ENCODE measurements at regions not wholly inside any gene's neighbourhood (a gene's known extent, or its start where the extent isn't known, plus 50 kb on each side); places are given as distances from the start of the nearest gene placed in this dataset.

DNA sequence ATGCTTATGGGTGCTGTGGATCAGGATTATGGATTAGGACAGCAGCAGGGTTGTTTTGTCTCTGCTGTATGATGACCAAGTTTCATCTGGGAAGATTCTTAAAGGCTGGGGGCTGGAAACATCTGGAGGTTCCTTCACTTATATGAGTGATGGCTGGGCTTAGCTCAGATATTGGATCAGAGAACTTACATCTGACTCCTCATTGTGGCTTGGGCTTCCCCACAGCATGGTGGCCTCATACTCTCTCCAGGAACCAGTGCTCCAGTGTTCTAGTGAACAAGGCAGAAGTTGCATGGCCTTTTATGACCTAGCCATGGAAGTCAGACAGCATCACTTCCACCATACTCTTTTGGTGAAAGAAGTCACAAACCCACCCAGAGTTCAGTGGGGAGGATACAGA lies 336.1 kb upstream of the TBX3 start:
- H3K27me3 ChIP-seq (ENCODE audit: control insufficient read depth in 4 of 4, insufficient read depth in 4 of 4, low read length in 3 of 4): no peaks in the 10 kb centered on the region
- TF ChIP-seq GABPA (IDR thresholded peaks at IDR 0.05 in 1 of 2, conservative IDR thresholded peaks at IDR 0.05 in 1 of 2) (no peak), YY1 (IDR thresholded peaks at IDR 0.05) (no peak), MAX (IDR thresholded peaks at IDR 0.05) (no peak), HNF4A (conservative IDR thresholded peaks at IDR 0.05) (no peak), RAD21 (IDR thresholded peaks at IDR 0.05) (no peak), FOXA2 (IDR thresholded peaks at IDR 0.05) (no peak), TAF1 (conservative IDR thresholded peaks at IDR 0.05) (no peak), NR2F2 (IDR thresholded peaks at IDR 0.05) (no peak), SP1 (IDR thresholded peaks at IDR 0.05) (no peak), EGR1 (IDR thresholded peaks at IDR 0.05; ENCODE audit: low read depth in 2 of 2) (no peak), JUND (IDR thresholded peaks at IDR 0.05) (no peak), ATF3 (IDR thresholded peaks at IDR 0.05) (no peak), RXRA (IDR thresholded peaks at IDR 0.05) (no peak), FOXA1 (IDR thresholded peaks at IDR 0.05) (no peak)
- TF ChIP-seq, protein P1, sequence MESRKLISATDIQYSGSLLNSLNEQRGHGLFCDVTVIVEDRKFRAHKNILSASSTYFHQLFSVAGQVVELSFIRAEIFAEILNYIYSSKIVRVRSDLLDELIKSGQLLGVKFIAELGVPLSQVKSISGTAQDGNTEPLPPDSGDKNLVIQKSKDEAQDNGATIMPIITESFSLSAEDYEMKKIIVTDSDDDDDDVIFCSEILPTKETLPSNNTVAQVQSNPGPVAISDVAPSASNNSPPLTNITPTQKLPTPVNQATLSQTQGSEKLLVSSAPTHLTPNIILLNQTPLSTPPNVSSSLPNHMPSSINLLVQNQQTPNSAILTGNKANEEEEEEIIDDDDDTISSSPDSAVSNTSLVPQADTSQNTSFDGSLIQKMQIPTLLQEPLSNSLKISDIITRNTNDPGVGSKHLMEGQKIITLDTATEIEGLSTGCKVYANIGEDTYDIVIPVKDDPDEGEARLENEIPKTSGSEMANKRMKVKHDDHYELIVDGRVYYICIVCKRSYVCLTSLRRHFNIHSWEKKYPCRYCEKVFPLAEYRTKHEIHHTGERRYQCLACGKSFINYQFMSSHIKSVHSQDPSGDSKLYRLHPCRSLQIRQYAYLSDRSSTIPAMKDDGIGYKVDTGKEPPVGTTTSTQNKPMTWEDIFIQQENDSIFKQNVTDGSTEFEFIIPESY (IDR thresholded peaks at IDR 0.05): no peak
- TF ChIP-seq, protein P2, sequence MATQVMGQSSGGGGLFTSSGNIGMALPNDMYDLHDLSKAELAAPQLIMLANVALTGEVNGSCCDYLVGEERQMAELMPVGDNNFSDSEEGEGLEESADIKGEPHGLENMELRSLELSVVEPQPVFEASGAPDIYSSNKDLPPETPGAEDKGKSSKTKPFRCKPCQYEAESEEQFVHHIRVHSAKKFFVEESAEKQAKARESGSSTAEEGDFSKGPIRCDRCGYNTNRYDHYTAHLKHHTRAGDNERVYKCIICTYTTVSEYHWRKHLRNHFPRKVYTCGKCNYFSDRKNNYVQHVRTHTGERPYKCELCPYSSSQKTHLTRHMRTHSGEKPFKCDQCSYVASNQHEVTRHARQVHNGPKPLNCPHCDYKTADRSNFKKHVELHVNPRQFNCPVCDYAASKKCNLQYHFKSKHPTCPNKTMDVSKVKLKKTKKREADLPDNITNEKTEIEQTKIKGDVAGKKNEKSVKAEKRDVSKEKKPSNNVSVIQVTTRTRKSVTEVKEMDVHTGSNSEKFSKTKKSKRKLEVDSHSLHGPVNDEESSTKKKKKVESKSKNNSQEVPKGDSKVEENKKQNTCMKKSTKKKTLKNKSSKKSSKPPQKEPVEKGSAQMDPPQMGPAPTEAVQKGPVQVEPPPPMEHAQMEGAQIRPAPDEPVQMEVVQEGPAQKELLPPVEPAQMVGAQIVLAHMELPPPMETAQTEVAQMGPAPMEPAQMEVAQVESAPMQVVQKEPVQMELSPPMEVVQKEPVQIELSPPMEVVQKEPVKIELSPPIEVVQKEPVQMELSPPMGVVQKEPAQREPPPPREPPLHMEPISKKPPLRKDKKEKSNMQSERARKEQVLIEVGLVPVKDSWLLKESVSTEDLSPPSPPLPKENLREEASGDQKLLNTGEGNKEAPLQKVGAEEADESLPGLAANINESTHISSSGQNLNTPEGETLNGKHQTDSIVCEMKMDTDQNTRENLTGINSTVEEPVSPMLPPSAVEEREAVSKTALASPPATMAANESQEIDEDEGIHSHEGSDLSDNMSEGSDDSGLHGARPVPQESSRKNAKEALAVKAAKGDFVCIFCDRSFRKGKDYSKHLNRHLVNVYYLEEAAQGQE (IDR thresholded peaks at IDR 0.05): no peak
- TF ChIP-seq, protein P3, sequence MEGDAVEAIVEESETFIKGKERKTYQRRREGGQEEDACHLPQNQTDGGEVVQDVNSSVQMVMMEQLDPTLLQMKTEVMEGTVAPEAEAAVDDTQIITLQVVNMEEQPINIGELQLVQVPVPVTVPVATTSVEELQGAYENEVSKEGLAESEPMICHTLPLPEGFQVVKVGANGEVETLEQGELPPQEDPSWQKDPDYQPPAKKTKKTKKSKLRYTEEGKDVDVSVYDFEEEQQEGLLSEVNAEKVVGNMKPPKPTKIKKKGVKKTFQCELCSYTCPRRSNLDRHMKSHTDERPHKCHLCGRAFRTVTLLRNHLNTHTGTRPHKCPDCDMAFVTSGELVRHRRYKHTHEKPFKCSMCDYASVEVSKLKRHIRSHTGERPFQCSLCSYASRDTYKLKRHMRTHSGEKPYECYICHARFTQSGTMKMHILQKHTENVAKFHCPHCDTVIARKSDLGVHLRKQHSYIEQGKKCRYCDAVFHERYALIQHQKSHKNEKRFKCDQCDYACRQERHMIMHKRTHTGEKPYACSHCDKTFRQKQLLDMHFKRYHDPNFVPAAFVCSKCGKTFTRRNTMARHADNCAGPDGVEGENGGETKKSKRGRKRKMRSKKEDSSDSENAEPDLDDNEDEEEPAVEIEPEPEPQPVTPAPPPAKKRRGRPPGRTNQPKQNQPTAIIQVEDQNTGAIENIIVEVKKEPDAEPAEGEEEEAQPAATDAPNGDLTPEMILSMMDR (IDR thresholded peaks at IDR 0.05; ENCODE audit: low read depth, low read length, missing input control): no peak
- peaks cover 0 to 8% (median under 1%) of the 10 kb centered on the region in 4 donors for H3K9me3 ChIP-seq (ENCODE audit: control insufficient read depth in 4 of 4, low read length in 3 of 4)
- H3K4me1 ChIP-seq (ENCODE audit: control insufficient read depth in 4 of 4, insufficient read depth in 4 of 4, low read length in 3 of 4): no peaks in the 10 kb centered on the region
- H3K9ac ChIP-seq (ENCODE audit: low read depth in 1 of 2, low read length in 2 of 2): no peak overlapping the region
- no peak overlapping the region for H3K4me3 ChIP-seq (ENCODE audit: low read depth in 1 of 3, low read length in 3 of 3)
- no peaks in the 10 kb centered on the region for H3K36me3 ChIP-seq (ENCODE audit: control insufficient read depth in 4 of 4, insufficient read depth in 3 of 4, low read depth in 1 of 4, low read length in 3 of 4)
- DNase-seq (ENCODE audit: low spot score): no peak
- H3K27ac ChIP-seq (ENCODE audit: low read depth in 1 of 2, low read length in 2 of 2): no peak overlapping the region

- no peak overlapping the region for H3K27ac ChIP-seq (ENCODE audit: low read depth in 1 of 2, low read length in 2 of 2)
- H3K27me3 ChIP-seq (ENCODE audit: control insufficient read depth in 4 of 4, insufficient read depth in 4 of 4, low read length in 3 of 4): no peaks in the 10 kb centered on the region
- 79% methylated on average over 2 of the region's 2 CpGs for WGBS
- H3K4me3 ChIP-seq (ENCODE audit: low read depth in 1 of 3, low read length in 3 of 3): no peak overlapping the region
- H3K36me3 ChIP-seq (ENCODE audit: control insufficient read depth in 4 of 4, insufficient read depth in 3 of 4, low read depth in 1 of 4, low read length in 3 of 4): no peaks in the 10 kb centered on the region
- DNase-seq (ENCODE audit: low spot score): no peak
- H3K4me1 ChIP-seq (ENCODE audit: control insufficient read depth in 4 of 4, insufficient read depth in 4 of 4, low read length in 3 of 4): no peaks in the 10 kb centered on the region
- H3K9me3 ChIP-seq (ENCODE audit: control insufficient read depth in 4 of 4, low read length in 3 of 4): peaks cover 0 to 8% (median under 1%) of the 10 kb centered on the region in 4 donors
- TF ChIP-seq HNF4G (IDR thresholded peaks at IDR 0.05) (no peak), TAF1 (conservative IDR thresholded peaks at IDR 0.05) (no peak), FOXA1 (IDR thresholded peaks at IDR 0.05) (no peak), YY1 (IDR thresholded peaks at IDR 0.05) (no peak), RAD21 (IDR thresholded peaks at IDR 0.05) (no peak)
- no peak overlapping the region for H3K9ac ChIP-seq (ENCODE audit: low read depth in 1 of 2, low read length in 2 of 2)
These were observed 333.4 kb upstream of the TBX3 start for GRCh38 chr12:115017346-115017745.

Measured in liver (tissue), 8 donors.